PC-3 (cell line): ENCODE measurements at regions not wholly inside any gene's neighbourhood (a gene's known extent, or its start where the extent isn't known, plus 50 kb on each side); places are given as distances from the start of the nearest gene placed in this dataset.

Experiments used
- ATAC-seq: fragments of 200-7000 bp; cut with Tn5 transposase; 2 replicates; pipeline ENCODE4 v1.9.1; 2020; ENCODE audit warnings: mild to moderate bottlenecking, moderate library complexity
- BruUV-seq: library from RNA; stranded (reverse); fragments of 400-500 nt; replicated peaks from 2 replicates; lab custom pipeline; 2021; lab: Mats Ljungman, UMichigan
- CTCF ChIA-PET: fragments of 300-600 bp; sonication (Branson Sonifier 250); formaldehyde crosslinking; loops from one replicate; lab custom pipeline; 2022; ENCODE audit warnings: antibody characterized with exemption; lab: Charles Lee
- POLR2A ChIA-PET: fragments of 300-600 bp; sonication (Branson Sonifier 250); formaldehyde crosslinking; loops from one replicate; lab custom pipeline; 2022; ENCODE audit warnings: antibody characterized with exemption; ENCODE audit not compliant: unreplicated experiment; lab: Charles Lee
- DNase-seq: peaks from one replicate; pipeline ENCODE4 v3.0.0-alpha.2; 2015
- H2AFZ ChIP-seq: fragments of 300-600 bp; sonication (generic); 2 replicates; pipeline ENCODE4 v1.6.0; 2016; ENCODE audit warnings: antibody characterized with exemption, low read length
- H3F3A ChIP-seq: fragments of 300-600 bp; sonication (generic); one replicate; pipeline ENCODE4 v1.6.0; 2017; ENCODE audit warnings: antibody characterized with exemption, low read length, control low read depth, mild to moderate bottlenecking; ENCODE audit not compliant: unreplicated experiment
- H3K27ac ChIP-seq: fragments of 300-600 bp; sonication (generic); 2 replicates; pipeline ENCODE4 v1.5.1; 2016; ENCODE audit warnings: mild to moderate bottlenecking, low read length
- H3K27me3 ChIP-seq: fragments of 300-600 bp; sonication (generic); 2 replicates; pipeline ENCODE4 v1.6.1; 2016; ENCODE audit warnings: low read length, mixed read lengths
- H3K36me3 ChIP-seq: fragments of 300-600 bp; sonication (generic); 2 replicates; pipeline ENCODE4 v1.6.1; 2016; ENCODE audit warnings: low read depth, mixed run types, low read length, mixed read lengths
- H3K4me1 ChIP-seq: fragments of 300-600 bp; sonication (generic); 2 replicates; pipeline ENCODE4 v1.5.1; 2016; ENCODE audit warnings: low read length; ENCODE audit not compliant: insufficient read depth
- H3K4me2 ChIP-seq: fragments of 300-600 bp; sonication (generic); 2 replicates; pipeline ENCODE4 v1.6.0; 2016; ENCODE audit warnings: low read length
- H3K4me3 ChIP-seq: fragments of 300-600 bp; sonication (generic); 2 replicates; pipeline ENCODE4 v1.5.1; 2016; ENCODE audit warnings: mild to moderate bottlenecking, low read length, mixed read lengths
- H3K79me2 ChIP-seq: fragments of 300-600 bp; sonication (generic); 2 replicates; pipeline ENCODE4 v1.6.1; 2017; ENCODE audit warnings: low read length, mixed read lengths
- H3K9ac ChIP-seq: fragments of 300-600 bp; sonication (generic); 2 replicates; pipeline ENCODE4 v1.6.0; 2016; ENCODE audit warnings: mild to moderate bottlenecking, low read length
- H3K9me2 ChIP-seq: fragments of 300-600 bp; sonication (generic); replicated peaks from 2 replicates; pipeline ENCODE4 v1.6.1; 2016; ENCODE audit warnings: mixed run types, low read length, mixed read lengths
- H3K9me3 ChIP-seq: fragments of 300-600 bp; sonication (generic); 2 replicates; pipeline ENCODE4 v1.6.1; 2016; ENCODE audit warnings: low read length, mixed read lengths
- H4K20me1 ChIP-seq: fragments of 300-600 bp; sonication (generic); 2 replicates; pipeline ENCODE4 v1.6.1; 2016; ENCODE audit warnings: low read length, mixed read lengths
- CTCF ChIP-seq: fragments of 300-600 bp; sonication (generic); conservative IDR thresholded peaks from 2 replicates; pipeline ENCODE4 v1.5.1; 2017; ENCODE audit warnings: antibody characterized with exemption, low read depth, mild to moderate bottlenecking, low read length
- EZH2 ChIP-seq: fragments of 300-600 bp; sonication (generic); IDR thresholded peaks from one replicate; pipeline ENCODE4 v1.6.1; 2017; ENCODE audit warnings: antibody characterized with exemption, mild to moderate bottlenecking, low read length; ENCODE audit not compliant: unreplicated experiment
- EZH2phosphoT487 ChIP-seq: fragments of 300-600 bp; sonication (generic); IDR thresholded peaks from 2 replicates; pipeline ENCODE4 v1.6.1; 2018; ENCODE audit warnings: mild to moderate bottlenecking, antibody characterized with exemption, low read length, borderline replicate concordance
- intact Hi-C: fragments of 100-400 bp; cut with micrococcal nuclease; formaldehyde crosslinking; loops from 2 replicates; pipeline ENCODE4 v1.9.0; 2023

- Histone ChIP-seq H3K27me3 (peaks cover 7% of the 10 kb centered on the region; the same call in 1 of the 2 replicates), H3K36me3 (no peaks in the 10 kb centered on the region), H3K9me3 (no peaks in the 10 kb centered on the region), H3F3A (no peaks in the 10 kb centered on the region), H3K4me2 (no peak overlapping the region), H3K9ac (no peak overlapping the region), H3K9me2 (no peaks in the 10 kb centered on the region), H3K4me3 (no peak overlapping the region), H4K20me1 (no peaks in the 10 kb centered on the region), H3K4me1 (no peaks in the 10 kb centered on the region), H3K27ac (no peak overlapping the region), H2AFZ (no peak overlapping the region), H3K79me2 (no peaks in the 10 kb centered on the region)
- POLR2A ChIA-PET: no interaction called here
- CTCF ChIA-PET: no interaction called here
- TF ChIP-seq EZH2phosphoT487: no peak
- no peak for TF ChIP-seq CTCF
- TF ChIP-seq EZH2: no peak
- intact Hi-C loops: no loop called here
- no TSS peak for BruUV-seq
- DNase-seq (no peak), ATAC-seq (no peak)
These were observed 282.6 kb downstream of the HAPSTR1 start for GRCh38 chr16:9374061-9374460.

GRCh38 chr16:9378876-9379275 lies 287.4 kb downstream of the HAPSTR1 start:
- Histone ChIP-seq H2AFZ (no peak overlapping the region), H3K9me3 (no peaks in the 10 kb centered on the region), H3F3A (no peaks in the 10 kb centered on the region), H3K27me3 (no peaks in the 10 kb centered on the region), H3K9me2 (no peaks in the 10 kb centered on the region), H4K20me1 (no peaks in the 10 kb centered on the region), H3K4me2 (no peak overlapping the region), H3K27ac (no peak overlapping the region), H3K36me3 (no peaks in the 10 kb centered on the region), H3K4me1 (no peaks in the 10 kb centered on the region), H3K9ac (no peak overlapping the region), H3K4me3 (no peak overlapping the region), H3K79me2 (no peaks in the 10 kb centered on the region)
- intact Hi-C loops: no loop called here
- no peak for TF ChIP-seq CTCF
- no peak for TF ChIP-seq EZH2phosphoT487
- TF ChIP-seq EZH2: no peak
- no peak for ATAC-seq
- POLR2A ChIA-PET: no interaction called here
- CTCF ChIA-PET: no interaction called here
- no peak for DNase-seq
- BruUV-seq: no TSS peak

GRCh38 chr16:9380221-9380620 lies 288.8 kb downstream of the HAPSTR1 start:
- no peaks in the 10 kb centered on the region for H4K20me1 ChIP-seq
- intact Hi-C loops: no loop called here
- BruUV-seq: no TSS peak
- no peak for TF ChIP-seq EZH2
- TF ChIP-seq CTCF: no peak
- TF ChIP-seq EZH2phosphoT487: no peak
- no peak overlapping the region for H3K4me3 ChIP-seq
- no peaks in the 10 kb centered on the region for H3K27me3 ChIP-seq
- H3K4me1 ChIP-seq: no peaks in the 10 kb centered on the region
- no peaks in the 10 kb centered on the region for H3F3A ChIP-seq
- ChIA-PET POLR2A (no interaction called here), CTCF (interaction anchor here (0.6 kb wide), 1 partner anchor 342 kb away, joined by 5 read pairs; no protein-coding TSS in a partner anchor)
- H3K9me2 ChIP-seq: no peaks in the 10 kb centered on the region
- H3K9me3 ChIP-seq: no peaks in the 10 kb centered on the region
- no peak overlapping the region for H3K27ac ChIP-seq
- no peaks in the 10 kb centered on the region for H3K36me3 ChIP-seq
- no peak overlapping the region for H3K4me2 ChIP-seq
- ATAC-seq: no peak
- no peak for DNase-seq
- H2AFZ ChIP-seq: no peak overlapping the region
- H3K9ac ChIP-seq: no peak overlapping the region
- no peaks in the 10 kb centered on the region for H3K79me2 ChIP-seq
